MM.1S (cell line): ENCODE measurements at regions not wholly inside any gene's neighbourhood (a gene's known extent, or its start where the extent isn't known, plus 50 kb on each side); places are given as distances from the start of the nearest gene placed in this dataset.

Source experiments
- DNase-seq: peaks from one replicate; pipeline ENCODE4 v3.0.0-alpha.2; 2015
- H2AFZ ChIP-seq: fragments of 300-600 bp; sonication (generic); 2 replicates; pipeline ENCODE4 v1.6.0; 2016; ENCODE audit warnings: antibody characterized with exemption, low read length
- H3F3A ChIP-seq: fragments of 300-600 bp; sonication (generic); 2 replicates; pipeline ENCODE4 v1.6.1; 2016; ENCODE audit warnings: mild to moderate bottlenecking, antibody characterized with exemption, low read length, moderate library complexity, mixed read lengths; ENCODE audit not compliant: insufficient read depth
- H3K27ac ChIP-seq: fragments of 300-600 bp; sonication (generic); 2 replicates; pipeline ENCODE4 v1.5.1; 2016; ENCODE audit warnings: mild to moderate bottlenecking, low read length
- H3K27me3 ChIP-seq: fragments of 300-600 bp; sonication (generic); replicated peaks from 2 replicates; pipeline ENCODE4 v1.6.0; 2016; ENCODE audit warnings: low read length; ENCODE audit not compliant: insufficient read depth
- H3K36me3 ChIP-seq: fragments of 300-600 bp; sonication (generic); replicated peaks from 2 replicates; pipeline ENCODE4 v1.6.1; 2016; ENCODE audit warnings: mild to moderate bottlenecking, low read length, mixed read lengths; ENCODE audit not compliant: insufficient read depth
- H3K4me1 ChIP-seq: fragments of 300-600 bp; sonication (generic); 2 replicates; pipeline ENCODE4 v1.6.1; 2016; ENCODE audit warnings: low read length, mixed read lengths
- H3K4me2 ChIP-seq: fragments of 300-600 bp; sonication (generic); 2 replicates; pipeline ENCODE4 v1.6.0; 2016; ENCODE audit warnings: low read depth, low read length
- H3K4me3 ChIP-seq: fragments of 300-600 bp; sonication (generic); 2 replicates; pipeline ENCODE4 v1.5.1; 2016; ENCODE audit warnings: low read length, mixed read lengths
- H3K79me2 ChIP-seq: fragments of 300-600 bp; sonication (generic); 2 replicates; pipeline ENCODE4 v1.6.1; 2016; ENCODE audit warnings: mixed run types, low read length, mixed read lengths
- H3K9ac ChIP-seq: fragments of 300-600 bp; sonication (generic); 2 replicates; pipeline ENCODE4 v1.6.1; 2016; ENCODE audit warnings: low read length, mixed read lengths
- H3K9me2 ChIP-seq: fragments of 300-600 bp; sonication (generic); replicated peaks from 2 replicates; pipeline ENCODE4 v1.6.1; 2016; ENCODE audit warnings: mild to moderate bottlenecking, low read length, mixed read lengths; ENCODE audit not compliant: insufficient read depth
- H3K9me3 ChIP-seq: fragments of 300-600 bp; sonication (generic); replicated peaks from 2 replicates; pipeline ENCODE4 v1.6.1; 2016; ENCODE audit warnings: mild to moderate bottlenecking, low read length, mixed read lengths; ENCODE audit not compliant: insufficient read depth
- H4K20me1 ChIP-seq: fragments of 300-600 bp; sonication (generic); 2 replicates; pipeline ENCODE4 v1.6.1; 2016; ENCODE audit warnings: mild to moderate bottlenecking, low read length, moderate library complexity, mixed read lengths; ENCODE audit not compliant: insufficient read depth
- EZH2 ChIP-seq: fragments of 300-600 bp; sonication (generic); optimal IDR thresholded peaks from 2 replicates; pipeline ENCODE3; 2017; ENCODE audit warnings: low read depth, mild to moderate bottlenecking, antibody characterized with exemption, low read length, mixed read lengths
- EZH2phosphoT487 ChIP-seq: fragments of 300-600 bp; sonication (generic); IDR thresholded peaks from 2 replicates; pipeline ENCODE4 v1.6.1; 2018; ENCODE audit warnings: antibody characterized with exemption, low read length
- TF ChIP-seq, protein P1 (sequence below): fragments of 300-600 bp; sonication (generic); IDR thresholded peaks from 2 replicates; pipeline ENCODE4 v1.5.1; 2016; ENCODE audit warnings: antibody characterized with exemption, low read length, mixed read lengths

DNA sequence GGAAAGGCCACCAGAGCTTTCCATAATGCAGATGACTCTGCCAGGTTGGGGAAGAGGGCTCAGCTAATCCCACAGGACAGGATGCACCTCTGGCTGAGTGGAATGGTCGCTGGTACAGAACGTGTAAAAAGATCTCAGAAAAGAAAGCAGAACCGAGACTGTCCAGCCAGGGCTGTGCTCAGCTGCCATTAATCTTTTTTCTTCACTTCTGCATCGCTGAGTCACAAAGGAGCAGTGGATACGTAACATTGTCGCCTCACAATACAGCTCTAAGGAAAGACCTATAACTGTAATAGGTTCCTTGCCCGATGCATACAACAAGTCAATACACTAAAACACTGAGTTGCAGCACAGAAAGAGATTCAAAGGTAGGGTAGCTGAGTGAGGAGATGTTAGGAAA is 354.2 kb downstream of the EN1 start:
- no peak overlapping the region for H2AFZ ChIP-seq
- TF ChIP-seq EZH2 (no peak), EZH2phosphoT487 (no peak)
- TF ChIP-seq, protein P1, sequence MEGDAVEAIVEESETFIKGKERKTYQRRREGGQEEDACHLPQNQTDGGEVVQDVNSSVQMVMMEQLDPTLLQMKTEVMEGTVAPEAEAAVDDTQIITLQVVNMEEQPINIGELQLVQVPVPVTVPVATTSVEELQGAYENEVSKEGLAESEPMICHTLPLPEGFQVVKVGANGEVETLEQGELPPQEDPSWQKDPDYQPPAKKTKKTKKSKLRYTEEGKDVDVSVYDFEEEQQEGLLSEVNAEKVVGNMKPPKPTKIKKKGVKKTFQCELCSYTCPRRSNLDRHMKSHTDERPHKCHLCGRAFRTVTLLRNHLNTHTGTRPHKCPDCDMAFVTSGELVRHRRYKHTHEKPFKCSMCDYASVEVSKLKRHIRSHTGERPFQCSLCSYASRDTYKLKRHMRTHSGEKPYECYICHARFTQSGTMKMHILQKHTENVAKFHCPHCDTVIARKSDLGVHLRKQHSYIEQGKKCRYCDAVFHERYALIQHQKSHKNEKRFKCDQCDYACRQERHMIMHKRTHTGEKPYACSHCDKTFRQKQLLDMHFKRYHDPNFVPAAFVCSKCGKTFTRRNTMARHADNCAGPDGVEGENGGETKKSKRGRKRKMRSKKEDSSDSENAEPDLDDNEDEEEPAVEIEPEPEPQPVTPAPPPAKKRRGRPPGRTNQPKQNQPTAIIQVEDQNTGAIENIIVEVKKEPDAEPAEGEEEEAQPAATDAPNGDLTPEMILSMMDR: no peak

DNA sequence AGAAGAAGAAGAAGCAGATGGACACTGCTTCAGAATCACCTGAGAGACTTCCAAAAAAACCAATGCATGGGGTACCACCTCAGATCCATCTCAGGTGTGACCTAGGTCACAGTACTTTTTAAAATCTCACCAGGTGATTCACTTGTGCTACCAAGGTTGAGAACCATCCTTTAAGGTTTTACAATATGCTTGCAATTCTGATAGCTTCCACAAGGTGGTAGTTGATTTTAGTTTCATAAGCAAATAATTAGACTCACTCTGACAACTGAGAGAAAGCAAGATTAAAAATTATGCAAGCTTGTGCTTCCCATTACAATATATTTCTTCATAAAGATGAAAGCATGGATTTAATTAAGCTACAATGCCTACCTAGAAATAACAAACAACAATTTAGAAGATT is 355.1 kb downstream of the EN1 start:
- no peak overlapping the region for H3K4me3 ChIP-seq
- no peaks in the 10 kb centered on the region for H3K4me1 ChIP-seq
- no peaks in the 10 kb centered on the region for H3K36me3 ChIP-seq
- TF ChIP-seq EZH2 (no peak), EZH2phosphoT487 (no peak)
- TF ChIP-seq, protein P1: peak; percentile 57
- H3K9ac ChIP-seq: no peak overlapping the region
- peak; percentile 48 for DNase-seq
- no peaks in the 10 kb centered on the region for H3K9me2 ChIP-seq
- H3K27ac ChIP-seq: no peak overlapping the region
- H3K79me2 ChIP-seq: no peaks in the 10 kb centered on the region
- H3K4me2 ChIP-seq: no peak overlapping the region
- H4K20me1 ChIP-seq: no peaks in the 10 kb centered on the region
- H3F3A ChIP-seq: no peaks in the 10 kb centered on the region
- no peak overlapping the region for H2AFZ ChIP-seq
- no peaks in the 10 kb centered on the region for H3K27me3 ChIP-seq
- H3K9me3 ChIP-seq: no peaks in the 10 kb centered on the region

More for the DNA sequence above, 354.2 kb downstream of the EN1 start:
- H3K9me2 ChIP-seq: no peaks in the 10 kb centered on the region
- DNase-seq: no peak
- no peak overlapping the region for H3K27ac ChIP-seq
- no peak overlapping the region for H3K9ac ChIP-seq
- H4K20me1 ChIP-seq: no peaks in the 10 kb centered on the region
- H3K4me1 ChIP-seq: no peaks in the 10 kb centered on the region
- H3K36me3 ChIP-seq: no peaks in the 10 kb centered on the region
- no peaks in the 10 kb centered on the region for H3K79me2 ChIP-seq
- no peaks in the 10 kb centered on the region for H3K9me3 ChIP-seq
- H3K4me2 ChIP-seq: no peak overlapping the region
- H3F3A ChIP-seq: no peaks in the 10 kb centered on the region
- H3K27me3 ChIP-seq: no peaks in the 10 kb centered on the region
- no peak overlapping the region for H3K4me3 ChIP-seq

DNA sequence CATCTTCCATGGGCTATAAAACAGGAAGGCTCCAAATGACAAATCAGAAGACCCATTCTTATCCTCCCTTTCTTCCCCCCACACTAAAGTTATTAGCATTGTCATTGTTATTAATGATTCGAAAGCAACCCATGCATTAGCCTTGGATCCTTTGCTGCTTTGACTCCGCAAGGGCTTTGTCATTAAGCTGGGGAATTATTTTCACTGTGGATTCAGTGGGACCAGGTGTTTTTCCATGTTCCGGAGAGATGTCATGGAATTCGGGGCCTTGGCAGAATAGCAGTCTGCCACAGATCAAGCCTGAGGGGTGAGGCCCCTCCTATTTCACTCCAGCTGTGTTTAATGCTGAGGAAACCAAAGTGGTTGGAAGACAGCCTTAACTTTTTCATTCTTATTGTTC is 357.1 kb downstream of the EN1 start:
- no peak for DNase-seq
- no peaks in the 10 kb centered on the region for H3F3A ChIP-seq
- no peak overlapping the region for H3K4me3 ChIP-seq
- H2AFZ ChIP-seq: no peak overlapping the region
- H3K79me2 ChIP-seq: no peaks in the 10 kb centered on the region
- H3K27ac ChIP-seq: no peak overlapping the region
- H4K20me1 ChIP-seq: no peaks in the 10 kb centered on the region
- no peak overlapping the region for H3K9ac ChIP-seq
- H3K4me2 ChIP-seq: no peak overlapping the region
- TF ChIP-seq EZH2phosphoT487 (no peak), EZH2 (no peak)
- TF ChIP-seq, protein P1: no peak
- no peaks in the 10 kb centered on the region for H3K9me2 ChIP-seq
- H3K36me3 ChIP-seq: no peaks in the 10 kb centered on the region
- no peaks in the 10 kb centered on the region for H3K27me3 ChIP-seq
- no peaks in the 10 kb centered on the region for H3K9me3 ChIP-seq
- H3K4me1 ChIP-seq: no peaks in the 10 kb centered on the region
